Osteocyte (in vitro differentiated cells): ENCODE measurements at regions not wholly inside any gene's neighbourhood (a gene's known extent, or its start where the extent isn't known, plus 50 kb on each side); places are given as distances from the start of the nearest gene placed in this dataset.

ENCODE experiments used
- DNase-seq: peaks from one replicate; pipeline ENCODE4 v3.0.0; 2021; ENCODE audit warnings: mixed read lengths; ENCODE audit not compliant: unreplicated experiment; ENCODE audit errors: extremely low spot score
- H3K27ac Mint-ChIP-seq: one replicate; pipeline ENCODE4 v1.8.0; 2021; ENCODE audit warnings: mild to moderate bottlenecking, mixed read lengths; ENCODE audit not compliant: unreplicated experiment
- H3K27me3 Mint-ChIP-seq: one replicate; pipeline ENCODE4 v1.8.0; 2021; ENCODE audit warnings: mixed read lengths; ENCODE audit not compliant: unreplicated experiment
- H3K36me3 Mint-ChIP-seq: one replicate; pipeline ENCODE4 v1.8.0; 2021; ENCODE audit warnings: mixed read lengths; ENCODE audit not compliant: unreplicated experiment
- H3K4me1 Mint-ChIP-seq: one replicate; pipeline ENCODE4 v1.8.0; 2021; ENCODE audit warnings: mixed read lengths; ENCODE audit not compliant: unreplicated experiment
- H3K4me3 Mint-ChIP-seq: one replicate; pipeline ENCODE4 v1.8.0; 2021; ENCODE audit warnings: mild to moderate bottlenecking, moderate library complexity, mixed read lengths; ENCODE audit not compliant: unreplicated experiment
- H3K9me3 Mint-ChIP-seq: one replicate; pipeline ENCODE4 v1.8.0; 2021; ENCODE audit warnings: mixed read lengths; ENCODE audit not compliant: unreplicated experiment
- TF ChIP-seq, protein P1 (sequence below): fragments of 200-600 bp; sonication (generic); IDR thresholded peaks from 2 replicates; pipeline ENCODE4 v1.5.0; 2021; ENCODE audit warnings: antibody characterized with exemption, mild to moderate bottlenecking, moderate library complexity

GRCh38 chr13:93169980-93170379 is 56.6 kb upstream of the GPC6 start:
- no peak overlapping the region for H3K27ac Mint-ChIP-seq
- TF ChIP-seq, protein P1, sequence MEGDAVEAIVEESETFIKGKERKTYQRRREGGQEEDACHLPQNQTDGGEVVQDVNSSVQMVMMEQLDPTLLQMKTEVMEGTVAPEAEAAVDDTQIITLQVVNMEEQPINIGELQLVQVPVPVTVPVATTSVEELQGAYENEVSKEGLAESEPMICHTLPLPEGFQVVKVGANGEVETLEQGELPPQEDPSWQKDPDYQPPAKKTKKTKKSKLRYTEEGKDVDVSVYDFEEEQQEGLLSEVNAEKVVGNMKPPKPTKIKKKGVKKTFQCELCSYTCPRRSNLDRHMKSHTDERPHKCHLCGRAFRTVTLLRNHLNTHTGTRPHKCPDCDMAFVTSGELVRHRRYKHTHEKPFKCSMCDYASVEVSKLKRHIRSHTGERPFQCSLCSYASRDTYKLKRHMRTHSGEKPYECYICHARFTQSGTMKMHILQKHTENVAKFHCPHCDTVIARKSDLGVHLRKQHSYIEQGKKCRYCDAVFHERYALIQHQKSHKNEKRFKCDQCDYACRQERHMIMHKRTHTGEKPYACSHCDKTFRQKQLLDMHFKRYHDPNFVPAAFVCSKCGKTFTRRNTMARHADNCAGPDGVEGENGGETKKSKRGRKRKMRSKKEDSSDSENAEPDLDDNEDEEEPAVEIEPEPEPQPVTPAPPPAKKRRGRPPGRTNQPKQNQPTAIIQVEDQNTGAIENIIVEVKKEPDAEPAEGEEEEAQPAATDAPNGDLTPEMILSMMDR, result no peak

GRCh38 chr13:93172109-93172508 is 54.5 kb upstream of the GPC6 start:
- H3K27me3 Mint-ChIP-seq, result peaks cover 12% of the 10 kb centered on the region
- H3K27ac Mint-ChIP-seq, result no peak overlapping the region
- TF ChIP-seq, protein P1, result peak; percentile 35
- no peaks in the 10 kb centered on the region for H3K4me1 Mint-ChIP-seq
- no peaks in the 10 kb centered on the region for H3K36me3 Mint-ChIP-seq
- H3K9me3 Mint-ChIP-seq, result peaks cover 38% of the 10 kb centered on the region
- DNase-seq, result no peak
- H3K4me3 Mint-ChIP-seq, result no peak overlapping the region

More at GRCh38 chr13:93169980-93170379, 56.6 kb upstream of the GPC6 start:
- no peak for DNase-seq
- no peaks in the 10 kb centered on the region for H3K36me3 Mint-ChIP-seq
- H3K4me1 Mint-ChIP-seq, result no peaks in the 10 kb centered on the region
- H3K9me3 Mint-ChIP-seq, result peaks cover 30% of the 10 kb centered on the region
- peaks cover 3% of the 10 kb centered on the region for H3K27me3 Mint-ChIP-seq
- H3K4me3 Mint-ChIP-seq, result no peak overlapping the region

DNA sequence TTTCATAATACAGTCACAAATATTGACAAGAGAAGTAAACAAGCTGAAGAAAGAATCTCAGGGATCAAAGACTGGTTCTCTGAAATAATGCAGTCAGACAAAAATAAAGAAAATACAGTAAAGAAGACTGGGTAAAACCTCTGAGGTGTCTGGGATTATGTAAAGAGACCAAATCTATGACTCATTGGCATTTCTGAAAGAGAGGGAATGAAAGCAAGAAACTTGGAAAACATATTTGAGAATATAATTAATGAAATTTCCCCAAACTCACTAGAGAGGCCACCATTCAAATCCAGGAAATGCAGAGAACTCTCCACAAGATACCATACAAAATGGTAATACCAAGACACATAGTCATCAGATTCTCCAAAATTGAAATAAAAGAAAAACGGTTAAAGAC is 53.0 kb upstream of the GPC6 start:
- Mint-ChIP-seq H3K27ac (no peak overlapping the region), H3K4me3 (no peak overlapping the region), H3K4me1 (no peaks in the 10 kb centered on the region), H3K36me3 (no peaks in the 10 kb centered on the region), H3K27me3 (peaks cover 12% of the 10 kb centered on the region), H3K9me3 (peaks cover 38% of the 10 kb centered on the region)
- no peak for DNase-seq
- TF ChIP-seq, protein P1, result no peak

GRCh38 chr13:93174260-93174659 is 52.3 kb upstream of the GPC6 start:
- H3K27me3 Mint-ChIP-seq, result peaks cover 12% of the 10 kb centered on the region
- H3K36me3 Mint-ChIP-seq, result no peaks in the 10 kb centered on the region
- H3K4me3 Mint-ChIP-seq, result no peak overlapping the region
- no peak overlapping the region for H3K27ac Mint-ChIP-seq
- TF ChIP-seq, protein P1, result no peak
- peaks cover 37% of the 10 kb centered on the region for H3K9me3 Mint-ChIP-seq
- H3K4me1 Mint-ChIP-seq, result no peaks in the 10 kb centered on the region
- DNase-seq, result no peak
